Muscle of arm (tissue), 1 donor: ENCODE measurements at regions not wholly inside any gene's neighbourhood (a gene's known extent, or its start where the extent isn't known, plus 50 kb on each side); places are given as distances from the start of the nearest gene placed in this dataset.

Source experiments
- DNase-seq: peaks from one replicate; pipeline ENCODE4 v3.0.0-alpha.2; 2013

DNA sequence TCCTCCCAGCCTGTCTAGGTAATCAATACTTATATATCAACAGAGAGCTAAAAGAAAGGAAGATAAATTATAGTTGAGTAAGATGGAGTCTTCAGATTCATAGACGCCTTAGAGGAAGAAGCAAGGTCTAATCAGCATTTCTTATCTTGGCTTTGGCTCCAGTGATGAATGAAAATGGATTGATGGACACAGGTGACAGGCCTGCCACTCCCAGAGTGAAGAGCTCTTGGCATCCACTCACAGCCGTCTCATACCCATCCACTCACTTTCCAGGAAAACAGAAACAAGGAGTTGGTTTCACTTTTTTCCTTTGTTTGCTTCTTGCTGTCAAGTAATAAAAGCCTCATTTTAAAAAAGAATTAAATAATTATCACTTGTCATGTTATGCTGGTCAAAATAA is 168.2 kb downstream of the MFSD1 start:
- DNase-seq = no peak

DNA sequence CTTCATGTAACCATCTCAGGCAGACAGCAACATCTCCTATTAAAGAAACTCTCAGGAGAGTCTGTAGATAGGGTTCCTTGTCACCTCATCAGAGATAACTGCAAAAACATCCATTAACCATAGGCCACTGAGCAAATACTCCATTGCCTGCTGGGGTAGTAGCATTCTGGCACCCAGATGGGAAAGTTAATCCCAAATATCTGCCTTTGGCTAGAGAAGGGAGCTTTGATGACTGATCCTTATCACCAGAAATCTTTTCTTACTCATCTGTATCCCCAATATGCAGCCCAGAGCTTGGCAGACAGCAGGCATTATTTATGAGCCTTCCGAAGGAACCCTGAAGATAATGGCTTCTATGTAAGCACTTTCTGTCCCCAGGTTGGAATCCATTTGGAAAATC is 173.1 kb downstream of the MFSD1 start:
- no peak for DNase-seq

GRCh38 chr3:158976966-158977365 is 175.1 kb downstream of the MFSD1 start:
- DNase-seq = no peak

DNA sequence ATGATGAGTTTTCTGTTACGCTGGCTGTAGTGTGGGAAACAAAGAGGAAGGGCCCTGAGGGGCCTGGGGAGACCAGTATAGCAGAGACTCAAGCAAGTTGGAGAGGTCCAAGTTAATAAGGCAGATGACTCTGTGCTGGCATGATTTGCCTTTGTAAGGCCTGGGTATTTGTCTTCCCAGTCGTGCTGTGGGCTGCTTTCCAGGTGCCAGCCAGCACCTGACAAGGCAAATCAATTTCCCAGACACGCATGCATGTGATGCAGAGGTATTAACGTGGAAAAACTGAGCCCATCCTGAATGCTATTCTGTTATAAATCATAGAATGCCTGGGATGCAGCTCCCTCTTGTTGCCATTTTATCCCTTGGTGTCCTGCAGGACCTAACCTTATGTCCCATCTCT is 175.6 kb downstream of the MFSD1 start:
- DNase-seq = no peak

DNA sequence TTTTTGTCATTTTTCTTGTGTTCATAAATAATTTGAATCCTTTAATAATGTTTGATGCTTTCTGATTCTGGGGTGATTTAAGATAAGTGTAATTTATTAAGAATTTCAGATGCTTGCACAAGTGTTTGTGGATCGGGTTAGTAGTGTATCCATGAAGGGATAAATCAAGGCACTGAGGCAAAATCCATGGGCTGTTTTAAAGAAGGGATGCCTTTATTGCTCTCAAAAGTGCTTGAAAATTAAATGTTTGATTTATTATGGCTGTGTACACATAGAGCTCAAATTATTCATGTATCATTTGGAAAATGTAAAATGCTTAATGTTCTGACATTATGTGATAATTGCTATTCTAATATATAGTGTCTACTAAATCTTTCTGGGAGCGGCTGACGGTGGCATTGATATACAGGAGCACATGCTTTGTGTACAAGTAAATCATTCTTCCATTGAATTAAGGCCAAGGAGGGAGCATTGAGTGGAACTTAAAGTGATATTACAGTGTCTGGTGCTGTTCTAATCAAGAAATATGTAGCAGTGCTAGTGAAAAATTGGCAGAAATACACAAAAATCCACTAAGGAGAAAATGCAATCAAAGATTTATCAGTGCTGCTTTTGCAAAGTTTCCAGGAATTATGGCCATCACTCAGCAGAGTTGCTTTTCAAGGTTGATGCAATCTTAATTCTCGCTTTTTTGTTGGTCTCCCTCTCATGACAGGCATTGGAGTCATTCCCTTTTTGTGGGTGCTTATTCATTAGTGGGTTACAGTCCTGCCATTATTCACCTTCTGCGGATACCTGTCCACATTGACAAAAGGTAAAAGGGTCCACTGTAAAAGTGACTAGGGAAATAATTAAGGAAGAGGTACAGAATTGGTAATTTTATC is 181.6 kb downstream of the MFSD1 start:
- DNase-seq = no peak

DNA sequence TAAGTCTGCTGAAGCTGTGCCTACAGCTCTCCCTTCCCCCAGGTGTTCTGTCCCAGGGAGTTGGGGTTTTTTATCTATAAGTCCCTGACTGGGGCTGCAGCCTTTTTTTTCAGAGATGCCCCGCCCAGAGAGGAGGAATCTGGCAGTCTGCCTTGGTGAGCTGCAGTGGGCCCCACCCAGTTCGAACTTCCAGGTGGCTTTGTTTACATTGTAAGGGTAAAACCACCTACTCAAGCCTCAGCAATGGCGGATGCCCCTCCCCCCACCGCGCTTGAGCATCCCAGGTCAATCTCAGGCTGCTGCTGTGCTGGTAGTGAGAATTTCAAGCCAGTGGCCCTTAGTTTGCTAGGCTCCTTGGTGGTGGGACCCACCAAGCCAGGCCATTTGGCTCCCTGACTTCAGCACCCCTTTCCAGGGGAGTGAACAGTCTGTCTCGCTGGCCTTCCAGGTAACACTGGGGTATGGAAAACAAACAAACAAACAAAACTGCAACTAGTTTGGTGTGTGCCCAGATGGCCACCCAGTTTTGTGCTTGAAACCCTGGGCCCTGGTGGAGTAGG is 189.4 kb downstream of the MFSD1 start:
- no peak for DNase-seq

GRCh38 chr3:158992463-158992862 is 190.6 kb downstream of the MFSD1 start:
- DNase-seq = no peak

- DNase-seq = no peak
Observed at GRCh38 chr3:158994386-158994785, 192.5 kb downstream of the MFSD1 start.

DNA sequence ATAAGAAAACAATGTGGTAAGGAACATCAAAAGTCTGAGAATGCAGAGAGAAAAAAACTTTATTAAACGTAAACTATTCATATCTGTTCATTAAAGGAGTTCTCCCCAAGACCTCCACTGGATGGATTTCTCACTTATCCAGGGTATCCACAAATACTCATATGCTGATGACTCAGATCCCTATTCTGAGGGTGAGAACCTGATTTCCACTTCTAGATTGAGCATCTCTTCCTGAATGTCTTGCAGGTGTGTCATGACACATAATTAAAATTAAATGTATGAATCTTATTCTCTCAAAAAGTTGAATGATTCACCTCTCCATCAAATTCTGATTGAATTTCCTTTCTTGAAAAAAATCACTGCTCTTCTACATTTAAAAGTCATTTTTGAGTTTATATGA is 199.9 kb downstream of the MFSD1 start:
- DNase-seq = no peak

GRCh38 chr3:159005137-159005536 is 203.3 kb downstream of the MFSD1 start:
- DNase-seq = no peak

GRCh38 chr3:159007331-159007730 is 205.5 kb downstream of the MFSD1 start:
- no peak for DNase-seq

GRCh38 chr3:159008401-159008800 is 206.5 kb downstream of the MFSD1 start:
- no peak for DNase-seq

- no peak for DNase-seq
Observed at GRCh38 chr3:159018341-159018740, 216.5 kb downstream of the MFSD1 start.

DNA sequence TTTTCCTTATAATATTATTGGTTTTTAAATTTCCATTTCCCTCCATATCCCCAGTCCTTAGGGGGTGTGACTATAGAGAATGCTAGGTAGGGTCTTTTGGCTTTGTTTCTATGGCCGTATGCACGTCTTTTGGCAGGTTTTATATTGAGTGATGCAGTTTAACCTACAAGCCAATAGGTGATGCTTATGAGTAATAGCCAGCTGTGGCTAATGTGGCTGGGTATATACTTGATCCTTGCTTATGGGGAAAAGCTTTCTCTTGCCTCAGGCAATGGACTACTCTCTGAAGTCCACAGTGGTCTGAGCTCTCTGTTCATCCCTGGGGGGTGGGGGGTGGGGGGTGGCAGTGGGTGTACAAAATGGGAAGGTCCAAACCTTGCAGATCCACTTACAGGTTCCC is 223.9 kb downstream of the MFSD1 start:
- DNase-seq = no peak

GRCh38 chr3:159026510-159026909 is 224.7 kb downstream of the MFSD1 start:
- DNase-seq = no peak

DNA sequence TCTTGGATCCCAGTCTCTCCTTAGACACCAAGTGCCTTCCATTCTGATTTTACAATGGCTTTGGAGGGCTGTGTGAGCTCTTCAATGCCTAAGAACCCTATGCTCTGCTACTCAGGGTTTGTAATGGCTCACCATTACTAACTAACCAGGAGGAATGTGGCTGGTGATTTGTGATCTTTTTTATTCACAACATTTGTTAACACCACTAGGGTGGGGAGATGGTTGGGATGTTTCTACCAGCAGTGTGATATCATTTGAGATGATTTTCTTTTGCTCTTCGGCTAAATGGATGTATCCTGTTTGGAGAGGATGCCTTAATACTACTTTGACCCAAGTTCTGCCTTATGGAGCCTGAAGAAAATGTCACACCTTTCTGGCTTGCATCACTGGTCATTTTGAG is 226.9 kb downstream of the MFSD1 start:
- no peak for DNase-seq

DNA sequence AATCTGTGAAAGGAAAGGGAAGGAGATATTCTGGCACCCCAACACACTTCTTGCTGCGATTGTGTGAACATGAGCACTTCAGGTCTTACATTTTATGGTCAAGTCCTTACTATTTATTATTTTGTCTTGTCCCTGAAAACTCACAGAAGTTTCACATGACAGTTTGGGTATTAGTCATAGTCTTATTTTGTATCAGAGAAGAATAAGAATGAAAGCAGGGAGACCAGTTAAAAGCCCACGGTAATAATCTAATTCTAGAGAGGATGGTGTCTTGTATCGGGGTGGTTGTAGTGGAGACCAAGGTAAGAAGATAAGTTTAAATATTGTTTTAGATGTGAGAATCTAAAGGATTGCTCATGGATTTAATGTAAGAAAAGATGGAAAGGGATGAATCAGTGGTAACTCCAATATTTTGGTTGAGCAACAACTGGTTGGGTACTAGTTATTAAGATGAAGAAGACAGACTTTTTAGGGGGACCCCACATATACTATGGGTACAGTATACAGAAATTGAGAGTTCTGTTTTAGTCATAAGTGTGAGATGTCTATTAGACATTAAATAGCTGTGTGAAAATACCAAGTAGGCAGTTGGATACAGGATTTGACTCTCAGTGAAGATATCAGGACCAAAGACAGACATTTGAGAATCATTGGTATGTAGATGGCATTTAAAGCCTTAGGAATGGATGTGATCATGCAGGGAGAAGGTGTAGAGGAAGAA is 227.6 kb downstream of the MFSD1 start:
- DNase-seq = no peak

GRCh38 chr3:159030138-159030670 is 228.3 kb downstream of the MFSD1 start:
- no peak for DNase-seq

DNA sequence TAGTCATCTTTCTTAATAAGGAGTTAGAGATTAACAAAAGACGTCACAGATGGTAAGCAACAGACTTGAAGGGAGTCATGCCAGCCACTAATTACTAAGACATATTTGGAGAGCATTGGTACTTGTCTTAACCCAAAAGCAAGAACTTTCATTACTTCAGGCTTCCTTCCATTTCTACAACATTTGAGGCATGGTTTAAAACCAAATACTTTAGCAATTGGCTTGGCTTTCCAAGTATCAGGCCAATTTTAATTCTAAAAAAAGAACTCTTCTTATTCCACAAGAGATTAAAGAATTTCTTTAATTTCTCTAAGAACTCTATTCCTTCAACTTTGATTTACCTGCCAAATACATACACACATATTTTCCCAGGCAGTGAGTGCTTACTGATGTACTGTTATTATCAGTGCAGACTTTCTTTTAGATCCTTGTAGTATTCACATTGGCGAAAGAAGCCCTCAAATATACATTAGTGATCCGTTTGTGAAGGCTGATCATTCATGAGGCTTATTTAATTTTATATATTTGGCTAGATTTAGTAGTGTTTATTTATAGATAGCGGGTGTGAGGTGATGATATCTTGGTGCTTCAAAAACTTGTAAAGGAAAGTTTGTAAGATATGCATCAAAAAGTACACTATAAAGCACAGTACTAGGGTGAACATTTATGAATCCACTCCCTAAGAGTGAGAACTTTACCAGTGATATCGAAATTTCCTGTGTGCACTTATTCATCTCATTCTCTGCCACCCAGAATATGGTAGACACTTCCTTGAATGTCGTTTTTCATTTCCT is 229.2 kb downstream of the MFSD1 start:
- no peak for DNase-seq

DNA sequence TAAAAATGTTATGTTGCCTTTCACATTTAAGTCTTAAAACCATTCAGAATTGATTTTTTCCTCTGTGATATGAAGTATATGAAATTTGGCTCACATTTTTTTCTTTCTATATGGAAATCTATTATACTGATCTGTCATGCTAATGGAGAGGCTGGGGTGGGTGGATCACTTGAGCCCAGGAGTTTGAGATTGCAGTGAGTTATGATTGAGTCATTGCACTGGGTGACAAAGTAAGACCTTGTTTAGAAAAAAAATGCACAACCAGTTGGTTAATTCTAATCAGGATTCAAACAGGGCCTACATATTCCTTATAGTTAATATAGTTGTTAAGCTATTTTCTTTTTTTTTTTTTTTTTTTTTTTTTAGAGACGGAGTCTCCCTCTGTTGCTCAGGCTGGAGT is 230.5 kb downstream of the MFSD1 start:
- DNase-seq = no peak

DNA sequence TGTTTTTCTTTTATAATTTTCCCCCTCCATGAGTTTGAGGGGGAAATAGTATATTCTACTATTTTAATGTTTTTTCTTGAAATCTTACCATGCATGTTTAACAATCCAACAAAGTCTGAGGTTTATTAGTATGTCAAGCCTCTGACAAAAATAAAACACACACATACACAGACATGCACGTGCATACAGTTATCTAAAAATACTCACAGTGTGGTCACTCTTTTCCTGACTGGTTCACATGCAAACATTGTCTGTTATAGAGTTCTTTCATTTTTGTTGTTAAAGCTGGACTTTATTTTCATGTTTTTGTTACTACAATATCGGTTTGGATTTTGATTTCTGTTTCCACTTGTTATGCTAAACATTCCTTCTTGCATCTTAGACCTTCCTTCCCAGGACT is 236.6 kb downstream of the MFSD1 start:
- DNase-seq = no peak

GRCh38 chr3:159039286-159039685 is 237.4 kb downstream of the MFSD1 start:
- DNase-seq = no peak
